SK-N-SH treated with all-trans-retinoic acid at 6 μM for 48 hours (cell line): ENCODE measurements at regions not wholly inside any gene's neighbourhood (a gene's known extent, or its start where the extent isn't known, plus 50 kb on each side); places are given as distances from the start of the nearest gene placed in this dataset.

Experiments used
- ATAC-seq: fragments of 200-7000 bp; cut with Tn5 transposase; 3 replicates; pipeline ENCODE4 v1.9.1; 2020; ENCODE audit warnings: mild to moderate bottlenecking, moderate library complexity
- BACH2 ChIP-seq: fragments of 250-450 bp; sonication (Bioruptor Pico); IDR thresholded peaks from 2 replicates; pipeline ENCODE4 v1.9.0; 2021; ENCODE audit warnings: mild to moderate bottlenecking, borderline replicate concordance
- CSDC2 ChIP-seq: fragments of 250-450 bp; sonication (Bioruptor Pico); IDR thresholded peaks from 2 replicates; pipeline ENCODE4 v1.5.0; 2020; ENCODE audit warnings: mild to moderate bottlenecking, moderate library complexity
- ESRRG ChIP-seq: fragments of 250-450 bp; sonication (Bioruptor Pico); IDR thresholded peaks from 2 replicates; pipeline ENCODE4 v1.6.1; 2021; ENCODE audit warnings: mild to moderate bottlenecking
- GLIS3 ChIP-seq: fragments of 250-450 bp; sonication (Bioruptor Pico); IDR thresholded peaks from 2 replicates; pipeline ENCODE4 v1.5.0; 2020; ENCODE audit warnings: mild to moderate bottlenecking, moderate library complexity
- ISL1 ChIP-seq: fragments of 250-450 bp; sonication (Bioruptor Pico); IDR thresholded peaks from 2 replicates; pipeline ENCODE4 v2.1.2; 2022; ENCODE audit warnings: mild to moderate bottlenecking, moderate library complexity
- OSR1 ChIP-seq: fragments of 250-450 bp; sonication (Bioruptor Pico); IDR thresholded peaks from 2 replicates; pipeline ENCODE4 v1.8.0; 2022; ENCODE audit warnings: moderate library complexity, mild to moderate bottlenecking, inconsistent platforms
- PPARA ChIP-seq: fragments of 250-450 bp; sonication (Bioruptor Pico); IDR thresholded peaks from 2 replicates; pipeline ENCODE4 v1.5.0; 2020; ENCODE audit warnings: mild to moderate bottlenecking, borderline replicate concordance
- RARB ChIP-seq: fragments of 250-450 bp; sonication (Bioruptor Pico); IDR thresholded peaks from 2 replicates; pipeline ENCODE4 v1.8.0; 2021; ENCODE audit warnings: mild to moderate bottlenecking, moderate library complexity
- TCF4 ChIP-seq: fragments of 250-450 bp; sonication (Bioruptor Pico); IDR thresholded peaks from 2 replicates; pipeline ENCODE4 v1.8.0; 2021; ENCODE audit warnings: mild to moderate bottlenecking, moderate library complexity, borderline replicate concordance
- ZC3H10 ChIP-seq: fragments of 250-450 bp; sonication (Bioruptor Pico); IDR thresholded peaks from 2 replicates; pipeline ENCODE4 v1.5.1; 2021; ENCODE audit warnings: mild to moderate bottlenecking, moderate library complexity
- ZFP3 ChIP-seq: fragments of 250-450 bp; sonication (Bioruptor Pico); IDR thresholded peaks from 2 replicates; pipeline ENCODE4 v1.5.0; 2020; ENCODE audit warnings: mild to moderate bottlenecking, moderate library complexity
- ZFP30 ChIP-seq: fragments of 450-650 bp; formaldehyde crosslinking; IDR thresholded peaks from 2 replicates; pipeline ENCODE4 v1.5.0; 2022; ENCODE audit warnings: mild to moderate bottlenecking, moderate library complexity
- ZNF565 ChIP-seq: fragments of 450-650 bp; formaldehyde crosslinking; conservative IDR thresholded peaks from 2 replicates; pipeline ENCODE4 v1.5.0; 2020; ENCODE audit warnings: low read depth, mild to moderate bottlenecking, moderate library complexity
- ZNF70 ChIP-seq: fragments of 450-650 bp; formaldehyde crosslinking; IDR thresholded peaks from 2 replicates; pipeline ENCODE4 v1.5.0; 2020; ENCODE audit warnings: mild to moderate bottlenecking, moderate library complexity
- ZNF8 ChIP-seq: fragments of 450-650 bp; formaldehyde crosslinking; IDR thresholded peaks from 2 replicates; pipeline ENCODE4 v1.5.0; 2020; ENCODE audit warnings: mild to moderate bottlenecking, moderate library complexity
- TF ChIP-seq, protein P1 (sequence below): fragments of 250-450 bp; sonication (Bioruptor Pico); IDR thresholded peaks from 2 replicates; pipeline ENCODE4 v1.5.1; 2020; ENCODE audit warnings: low read depth, mild to moderate bottlenecking, moderate library complexity
- TF ChIP-seq, protein P2 (sequence below): fragments of 250-450 bp; sonication (Bioruptor Pico); IDR thresholded peaks from 2 replicates; pipeline ENCODE4 v1.5.1; 2021; ENCODE audit warnings: mild to moderate bottlenecking, moderate library complexity
- TF ChIP-seq, protein P3 (sequence below): fragments of 250-450 bp; sonication (Bioruptor Pico); IDR thresholded peaks from 2 replicates; pipeline ENCODE4 v1.8.0; 2021; ENCODE audit warnings: low read depth, mild to moderate bottlenecking, moderate library complexity, borderline replicate concordance
- TF ChIP-seq, protein P4 (sequence below): fragments of 250-450 bp; sonication (Bioruptor Pico); IDR thresholded peaks from 2 replicates; pipeline ENCODE4 v1.5.0; 2020; ENCODE audit warnings: mild to moderate bottlenecking, moderate library complexity

DNA sequence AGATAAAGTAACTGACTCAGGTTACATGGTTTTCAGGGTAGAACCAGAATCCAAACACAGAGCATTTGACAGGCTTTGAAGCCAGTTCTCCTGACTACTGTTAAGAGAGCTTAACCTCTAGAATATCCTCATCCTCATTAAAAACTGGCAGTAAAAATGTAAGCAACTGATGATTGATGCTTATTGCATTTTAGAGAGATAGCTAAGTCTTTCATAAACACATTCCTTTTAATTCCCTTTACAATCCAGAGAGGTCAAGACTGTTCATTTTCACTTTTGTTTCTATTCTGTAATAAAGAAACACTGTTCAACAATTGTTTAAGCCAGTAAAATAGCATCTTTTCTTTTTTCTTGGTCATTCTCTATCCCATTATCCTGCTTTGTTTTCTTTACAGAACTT, 53.9 kb upstream of the RAB27B start:
- no peak for ATAC-seq
- no peak for TF ChIP-seq ZFP30 (CRISPR knock-in tag)
- TF ChIP-seq ZC3H10 (CRISPR knock-in tag) = no peak

DNA sequence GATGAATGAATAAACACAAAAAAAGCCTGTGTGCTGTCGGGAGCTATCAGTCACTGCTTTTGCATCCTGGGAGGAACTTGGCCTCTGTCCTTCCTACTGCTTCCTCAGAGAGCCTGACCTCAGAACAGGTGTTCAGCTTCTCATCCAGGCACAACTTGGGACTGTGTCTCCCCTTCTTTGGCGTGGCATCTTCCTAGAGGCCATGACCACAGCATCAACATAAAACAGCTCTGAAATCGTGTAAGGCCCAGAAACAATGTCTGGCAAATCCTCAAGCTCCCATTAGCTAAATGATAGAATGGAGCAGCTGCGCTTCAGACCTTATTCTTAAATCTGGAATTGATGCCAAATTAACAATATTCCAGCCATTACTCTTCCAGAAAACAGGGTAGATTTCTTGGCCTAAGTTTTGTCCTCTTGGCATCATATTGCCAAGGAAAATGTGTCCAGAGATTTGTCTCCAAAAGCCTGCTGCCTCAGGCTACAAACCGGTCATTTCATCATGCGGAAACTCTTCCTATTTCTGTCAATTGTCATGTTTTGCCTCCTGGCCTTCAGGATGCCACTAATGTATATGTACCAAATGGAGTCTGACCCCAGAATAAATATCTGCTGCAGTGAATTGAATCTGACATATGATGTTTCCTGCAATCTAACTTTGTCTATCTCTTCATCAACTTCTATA, 53.2 kb upstream of the RAB27B start:
- peak; percentile 7; the same call in 2 of the 3 replicates for ATAC-seq
- TF ChIP-seq, protein P1, sequence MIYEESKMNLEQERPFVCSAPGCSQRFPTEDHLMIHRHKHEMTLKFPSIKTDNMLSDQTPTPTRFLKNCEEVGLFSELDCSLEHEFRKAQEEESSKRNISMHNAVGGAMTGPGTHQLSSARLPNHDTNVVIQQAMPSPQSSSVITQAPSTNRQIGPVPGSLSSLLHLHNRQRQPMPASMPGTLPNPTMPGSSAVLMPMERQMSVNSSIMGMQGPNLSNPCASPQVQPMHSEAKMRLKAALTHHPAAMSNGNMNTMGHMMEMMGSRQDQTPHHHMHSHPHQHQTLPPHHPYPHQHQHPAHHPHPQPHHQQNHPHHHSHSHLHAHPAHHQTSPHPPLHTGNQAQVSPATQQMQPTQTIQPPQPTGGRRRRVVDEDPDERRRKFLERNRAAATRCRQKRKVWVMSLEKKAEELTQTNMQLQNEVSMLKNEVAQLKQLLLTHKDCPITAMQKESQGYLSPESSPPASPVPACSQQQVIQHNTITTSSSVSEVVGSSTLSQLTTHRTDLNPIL (CRISPR knock-in tag) = no peak
- TF ChIP-seq ZC3H10 (CRISPR knock-in tag) (no peak), PPARA (CRISPR knock-in tag) (no peak), ZFP3 (CRISPR knock-in tag) (no peak), ZNF8 (no peak), BACH2 (CRISPR knock-in tag) (no peak), GLIS3 (CRISPR knock-in tag) (no peak), ZFP30 (CRISPR knock-in tag) (no peak), RARB (CRISPR knock-in tag) (no peak), ISL1 (CRISPR knock-in tag) (no peak), ESRRG (CRISPR knock-in tag) (no peak)
- TF ChIP-seq, protein P2, sequence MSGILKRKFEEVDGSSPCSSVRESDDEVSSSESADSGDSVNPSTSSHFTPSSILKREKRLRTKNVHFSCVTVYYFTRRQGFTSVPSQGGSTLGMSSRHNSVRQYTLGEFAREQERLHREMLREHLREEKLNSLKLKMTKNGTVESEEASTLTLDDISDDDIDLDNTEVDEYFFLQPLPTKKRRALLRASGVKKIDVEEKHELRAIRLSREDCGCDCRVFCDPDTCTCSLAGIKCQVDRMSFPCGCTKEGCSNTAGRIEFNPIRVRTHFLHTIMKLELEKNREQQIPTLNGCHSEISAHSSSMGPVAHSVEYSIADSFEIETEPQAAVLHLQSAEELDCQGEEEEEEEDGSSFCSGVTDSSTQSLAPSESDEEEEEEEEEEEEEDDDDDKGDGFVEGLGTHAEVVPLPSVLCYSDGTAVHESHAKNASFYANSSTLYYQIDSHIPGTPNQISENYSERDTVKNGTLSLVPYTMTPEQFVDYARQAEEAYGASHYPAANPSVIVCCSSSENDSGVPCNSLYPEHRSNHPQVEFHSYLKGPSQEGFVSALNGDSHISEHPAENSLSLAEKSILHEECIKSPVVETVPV (CRISPR knock-in tag) = no peak

DNA sequence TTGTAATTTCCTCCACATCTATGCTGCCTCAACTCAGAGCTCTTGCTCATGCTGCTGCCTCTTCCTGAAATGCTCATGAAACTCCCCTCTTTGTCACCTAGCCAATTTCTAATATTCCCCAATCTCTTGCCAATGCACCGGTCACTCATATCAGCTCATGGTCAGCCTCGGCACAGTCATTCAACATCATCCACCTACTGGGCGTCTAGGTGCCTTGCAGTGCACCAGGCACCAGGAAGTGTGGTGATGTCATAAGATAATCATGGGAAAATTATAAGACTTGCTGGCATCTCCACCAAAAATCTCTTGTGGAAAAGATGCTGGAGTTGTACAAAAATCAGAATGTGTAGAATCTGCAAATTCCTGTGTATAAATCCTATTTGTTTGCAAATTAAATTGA, 52.6 kb upstream of the RAB27B start:
- no peak for TF ChIP-seq TCF4 (CRISPR knock-in tag)
- TF ChIP-seq ZFP30 (CRISPR knock-in tag) = no peak
- no peak for TF ChIP-seq BACH2 (CRISPR knock-in tag)
- no peak for TF ChIP-seq ZC3H10 (CRISPR knock-in tag)
- no peak for TF ChIP-seq ZFP3 (CRISPR knock-in tag)
- TF ChIP-seq ISL1 (CRISPR knock-in tag) = no peak
- no peak for TF ChIP-seq ZNF70 (CRISPR knock-in tag)
- TF ChIP-seq, protein P1 (CRISPR knock-in tag) = no peak
- TF ChIP-seq, protein P3, sequence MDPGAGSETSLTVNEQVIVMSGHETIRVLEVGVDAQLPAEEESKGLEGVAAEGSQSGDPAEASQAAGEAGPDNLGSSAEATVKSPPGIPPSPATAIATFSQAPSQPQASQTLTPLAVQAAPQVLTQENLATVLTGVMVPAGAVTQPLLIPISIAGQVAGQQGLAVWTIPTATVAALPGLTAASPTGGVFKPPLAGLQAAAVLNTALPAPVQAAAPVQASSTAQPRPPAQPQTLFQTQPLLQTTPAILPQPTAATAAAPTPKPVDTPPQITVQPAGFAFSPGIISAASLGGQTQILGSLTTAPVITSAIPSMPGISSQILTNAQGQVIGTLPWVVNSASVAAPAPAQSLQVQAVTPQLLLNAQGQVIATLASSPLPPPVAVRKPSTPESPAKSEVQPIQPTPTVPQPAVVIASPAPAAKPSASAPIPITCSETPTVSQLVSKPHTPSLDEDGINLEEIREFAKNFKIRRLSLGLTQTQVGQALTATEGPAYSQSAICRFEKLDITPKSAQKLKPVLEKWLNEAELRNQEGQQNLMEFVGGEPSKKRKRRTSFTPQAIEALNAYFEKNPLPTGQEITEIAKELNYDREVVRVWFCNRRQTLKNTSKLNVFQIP (CRISPR knock-in tag) = no peak
- TF ChIP-seq GLIS3 (CRISPR knock-in tag) = no peak
- no peak for TF ChIP-seq CSDC2 (CRISPR knock-in tag)
- no peak for TF ChIP-seq ZNF565 (CRISPR knock-in tag)
- no peak for TF ChIP-seq PPARA (CRISPR knock-in tag)
- TF ChIP-seq, protein P4, sequence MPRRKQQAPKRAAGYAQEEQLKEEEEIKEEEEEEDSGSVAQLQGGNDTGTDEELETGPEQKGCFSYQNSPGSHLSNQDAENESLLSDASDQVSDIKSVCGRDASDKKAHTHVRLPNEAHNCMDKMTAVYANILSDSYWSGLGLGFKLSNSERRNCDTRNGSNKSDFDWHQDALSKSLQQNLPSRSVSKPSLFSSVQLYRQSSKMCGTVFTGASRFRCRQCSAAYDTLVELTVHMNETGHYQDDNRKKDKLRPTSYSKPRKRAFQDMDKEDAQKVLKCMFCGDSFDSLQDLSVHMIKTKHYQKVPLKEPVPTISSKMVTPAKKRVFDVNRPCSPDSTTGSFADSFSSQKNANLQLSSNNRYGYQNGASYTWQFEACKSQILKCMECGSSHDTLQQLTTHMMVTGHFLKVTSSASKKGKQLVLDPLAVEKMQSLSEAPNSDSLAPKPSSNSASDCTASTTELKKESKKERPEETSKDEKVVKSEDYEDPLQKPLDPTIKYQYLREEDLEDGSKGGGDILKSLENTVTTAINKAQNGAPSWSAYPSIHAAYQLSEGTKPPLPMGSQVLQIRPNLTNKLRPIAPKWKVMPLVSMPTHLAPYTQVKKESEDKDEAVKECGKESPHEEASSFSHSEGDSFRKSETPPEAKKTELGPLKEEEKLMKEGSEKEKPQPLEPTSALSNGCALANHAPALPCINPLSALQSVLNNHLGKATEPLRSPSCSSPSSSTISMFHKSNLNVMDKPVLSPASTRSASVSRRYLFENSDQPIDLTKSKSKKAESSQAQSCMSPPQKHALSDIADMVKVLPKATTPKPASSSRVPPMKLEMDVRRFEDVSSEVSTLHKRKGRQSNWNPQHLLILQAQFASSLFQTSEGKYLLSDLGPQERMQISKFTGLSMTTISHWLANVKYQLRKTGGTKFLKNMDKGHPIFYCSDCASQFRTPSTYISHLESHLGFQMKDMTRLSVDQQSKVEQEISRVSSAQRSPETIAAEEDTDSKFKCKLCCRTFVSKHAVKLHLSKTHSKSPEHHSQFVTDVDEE (CRISPR knock-in tag) = no peak
- TF ChIP-seq OSR1 = no peak
- no peak for TF ChIP-seq ESRRG (CRISPR knock-in tag)
- TF ChIP-seq, all 23 proteins: peak for 0
- ATAC-seq = peak; percentile 88
